Heart left ventricle (tissue), 16 donors: ENCODE measurements at regions not wholly inside any gene's neighbourhood (a gene's known extent, or its start where the extent isn't known, plus 50 kb on each side); places are given as distances from the start of the nearest gene placed in this dataset.

Experiments used
- ATAC-seq, 4 donors: fragments of 200-7000 bp; cut with Tn5 transposase; one replicate each; pipeline ENCODE4 v1.9.1; 2020 to 2022; ENCODE audit warnings: moderate library complexity in 4 of 4, mild to moderate bottlenecking in 3 of 4, moderate number of reproducible peaks in 1 of 4
- DNase-seq, 5 donors: peaks; one replicate each; pipeline ENCODE4 v3.0.0-alpha.2; 2020
- H3K27ac ChIP-seq, 12 donors: fragments of 200-600 bp; sonication (generic) in 4 of 12; one replicate each; pipeline versions ENCODE4 v1.5.0 to v1.8.0; 2016 to 2022; ENCODE audit warnings: mild to moderate bottlenecking in 2 of 12
- H3K27me3 ChIP-seq, 9 donors: fragments of 200-600 bp; sonication (generic) in 2 of 9; one replicate each; pipeline versions ENCODE4 v1.5.1 to v1.8.0; 2016 to 2022; ENCODE audit warnings: mild to moderate bottlenecking in 3 of 9
- H3K36me3 ChIP-seq, 9 donors: fragments of 200-600 bp; sonication (generic) in 2 of 9; one replicate each; pipeline versions ENCODE4 v1.5.0 to v1.8.0; 2018 to 2022; ENCODE audit warnings: mild to moderate bottlenecking in 2 of 9
- H3K4me1 ChIP-seq, 12 donors: fragments of 200-600 bp; sonication (generic) in 4 of 12; one replicate each; pipeline versions ENCODE4 v1.5.0 to v1.8.0; 2016 to 2022; ENCODE audit warnings: mild to moderate bottlenecking in 3 of 12
- H3K4me3 ChIP-seq, 12 donors: fragments of 200-600 bp; sonication (generic) in 4 of 12; one replicate each; pipeline versions ENCODE4 v1.5.0 to v1.8.0; 2017 to 2022; ENCODE audit warnings: mild to moderate bottlenecking in 9 of 12, moderate library complexity in 4 of 12
- H3K9me3 ChIP-seq, 12 donors: fragments of 200-600 bp; sonication (generic) in 4 of 12; one replicate each; pipeline versions ENCODE4 v1.5.0 to v1.8.0; 2016 to 2022; ENCODE audit warnings: mild to moderate bottlenecking in 1 of 12
- CTCF ChIP-seq, 12 donors: fragments of 200-600 bp; sonication (generic) in 4 of 12; IDR thresholded peaks; one replicate each; pipeline versions ENCODE4 v1.5.0 to v1.8.0; 2018 to 2022; ENCODE audit warnings: antibody characterized with exemption in 12 of 12, mild to moderate bottlenecking in 5 of 12
- POLR2A ChIP-seq, 2 donors: fragments of 450-650 bp; IDR thresholded peaks; one replicate each; pipeline ENCODE4 v1.6.1; 2017; ENCODE audit warnings: antibody characterized with exemption in 2 of 2, mild to moderate bottlenecking in 2 of 2, moderate library complexity in 2 of 2
- WGBS, 4 donors: extraction: QIAGEN DNeasy Blood & Tissue Kit in 2 of 4; methylation state at CpG; one replicate each; pipeline versions ENCODE4 v1.1.5 to v1.1.7; 2013 to 2018; 5-methylcytosine and 5-hydroxymethylcytosine counted together
- intact Hi-C, 10 donors: fragments of 100-400 bp; cut with DNase I; formaldehyde crosslinking; loops; one replicate each; pipeline versions ENCODE4 v1.11.1 to v1.14.2; 2022
- donor health status: ischemic (EF 13 %, LVEDD 7.1; RV severe dilation, severe dysfunction).
- donor health status: healthy with polysubstance abuse.
- donor health status: DM: no; HTN: yes; CAD: no.
- donor health status: DM: no; HTN: no; CAD: no.
- donor health status: ischemic (EF 25% LVEDD 6.9; RV normal size, moderate dysfunction).
- donor health status: ischemic (EF 25% LVEDD 5.7; RV mildly dilated, moderate dysfunction).
- donor health status: healthy.
- donor health status: DM: yes; HTN: yes; CAD: no.
- donor health status: ischemic (EF 35%, LVEDD 5.7; RV mildly dilated, moderate dysfunction).
- donor health status: nonischemic (EF 11% LVEDD 7.7; RV severe dilation, severe dysfunction).
- donor health status: DM: yes; HTN: yes; CAD: no.
- donor health status: PGD.
- donor health status: ischemic (EF 29% LVEDD 5.4; RV normal size, mild dysfunction).
- donor health status: nonischemic (EF 23%, LVEDD 6.1; RV moderate dilation, normal function).

- intact Hi-C loops: no loop called here
- WGBS, 4 donors: 77 to 94% (median 88%) methylated on average over 2 of the region's 2 CpGs
- ATAC-seq: no peak
- TF ChIP-seq POLR2A (IDR thresholded peaks at IDR 0.05) (no peak), CTCF (IDR thresholded peaks at IDR 0.05) (no peak)
- no peaks in the 10 kb centered on the region for H3K4me1 ChIP-seq
- H3K36me3 ChIP-seq: no peaks in the 10 kb centered on the region
- no peak overlapping the region for H3K27ac ChIP-seq
- H3K9me3 ChIP-seq: no peaks in the 10 kb centered on the region
- H3K27me3 ChIP-seq: no peaks in the 10 kb centered on the region
- H3K4me3 ChIP-seq: no peak overlapping the region
- no peak for DNase-seq
Observed at GRCh38 chrX:26008042-26008441, 130.1 kb upstream of the MAGEB18 start.

- no peaks in the 10 kb centered on the region for H3K4me1 ChIP-seq
Observed at GRCh38 chrX:26008691-26009090, 129.5 kb upstream of the MAGEB18 start.

GRCh38 chrX:26019386-26019785, 118.8 kb upstream of the MAGEB18 start:
- ATAC-seq (no peak), DNase-seq (no peak)
- TF ChIP-seq POLR2A (IDR thresholded peaks at IDR 0.05) (no peak), CTCF (IDR thresholded peaks at IDR 0.05) (no peak)
- Histone ChIP-seq H3K4me3 (no peak overlapping the region), H3K27me3 (no peaks in the 10 kb centered on the region), H3K4me1 (no peaks in the 10 kb centered on the region), H3K9me3 (no peaks in the 10 kb centered on the region), H3K36me3 (no peaks in the 10 kb centered on the region), H3K27ac (no peak overlapping the region)
- 68 to 85% (median 77%) methylated on average over 6 of the region's 6 CpGs for WGBS, 4 donors
- intact Hi-C loops: no loop called here

More at GRCh38 chrX:26008691-26009090, 129.5 kb upstream of the MAGEB18 start:
- TF ChIP-seq POLR2A (IDR thresholded peaks at IDR 0.05) (no peak), CTCF (IDR thresholded peaks at IDR 0.05) (no peak)
- no peak overlapping the region for H3K27ac ChIP-seq
- no peak for DNase-seq
- H3K4me3 ChIP-seq: no peak overlapping the region
- intact Hi-C loops: no loop called here
- H3K36me3 ChIP-seq: no peaks in the 10 kb centered on the region
- no peaks in the 10 kb centered on the region for H3K27me3 ChIP-seq
- 39 to 80% (median 57%) methylated on average over 2 of the region's 2 CpGs for WGBS, 4 donors
- no peak for ATAC-seq
- no peaks in the 10 kb centered on the region for H3K9me3 ChIP-seq

- ATAC-seq (no peak), DNase-seq (no peak)
- intact Hi-C loops: no loop called here
- Histone ChIP-seq H3K27ac (no peak overlapping the region), H3K9me3 (no peaks in the 10 kb centered on the region), H3K4me3 (no peak overlapping the region), H3K4me1 (no peaks in the 10 kb centered on the region), H3K36me3 (no peaks in the 10 kb centered on the region), H3K27me3 (no peaks in the 10 kb centered on the region)
- no peak for TF ChIP-seq POLR2A (IDR thresholded peaks at IDR 0.05)
- WGBS, 4 donors: 61 to 71% (median 63%) methylated on average over 4 to 5 of the region's 5 CpGs
Observed at GRCh38 chrX:26026179-26026578, 112.0 kb upstream of the MAGEB18 start.

GRCh38 chrX:26032111-26032912, 105.8 kb upstream of the MAGEB18 start:
- Histone ChIP-seq H3K4me1 (no peaks in the 10 kb centered on the region), H3K9me3 (no peaks in the 10 kb centered on the region)
- WGBS, 4 donors: 63 to 69% (median 67%) methylated on average over 4 of the region's 4 CpGs

More at GRCh38 chrX:26032111-26032912, 105.8 kb upstream of the MAGEB18 start:
- Histone ChIP-seq H3K4me3 (no peak overlapping the region), H3K27me3 (no peaks in the 10 kb centered on the region), H3K27ac (no peak overlapping the region), H3K36me3 (no peaks in the 10 kb centered on the region)
- TF ChIP-seq CTCF (IDR thresholded peaks at IDR 0.05): no peak
- no peak for TF ChIP-seq POLR2A (IDR thresholded peaks at IDR 0.05)
- intact Hi-C loops: no loop called here
- no peak for DNase-seq
- no peak for ATAC-seq
